Activated CD8-positive, alpha-beta T cell treated with anti-CD3 and anti-CD28 coated beads for 36 hours (primary cell): ENCODE measurements at regions not wholly inside any gene's neighbourhood (a gene's known extent, or its start where the extent isn't known, plus 50 kb on each side); places are given as distances from the start of the nearest gene placed in this dataset.
"Not testable (repeated sequence)": the region's sequence is repeated elsewhere in the genome, so short reads cannot be mapped to it uniquely, and the experiment has no call there.

Experiments
- ATAC-seq: fragments of 200-7000 bp; cut with Tn5 transposase; one replicate; pipeline ENCODE4 v1.10.0; 2021; ENCODE audit warnings: mild to moderate bottlenecking, moderate library complexity
- CTCF ChIA-PET: fragments of 350-600 bp; sonication (Branson Sonifier 250); formaldehyde crosslinking; loops from one replicate; lab custom pipeline; 2021; ENCODE audit warnings: antibody characterized with exemption; lab: Charles Lee
- POLR2A ChIA-PET: fragments of 350-600 bp; sonication (Branson Sonifier 250); formaldehyde crosslinking; loops from one replicate; lab custom pipeline; 2021; ENCODE audit warnings: antibody characterized with exemption; lab: Charles Lee
- DNase-seq: peaks from one replicate; pipeline ENCODE4 v3.0.0-alpha.2; 2020
- H3K27ac Mint-ChIP-seq: one replicate; pipeline ENCODE4 v1.8.0; 2021; ENCODE audit warnings: mild to moderate bottlenecking, mixed read lengths
- H3K27me3 Mint-ChIP-seq: one replicate; pipeline ENCODE4 v1.8.0; 2021; ENCODE audit warnings: mixed read lengths
- H3K36me3 Mint-ChIP-seq: one replicate; pipeline ENCODE4 v1.8.0; 2021; ENCODE audit warnings: low read depth, mixed read lengths
- H3K4me1 Mint-ChIP-seq: one replicate; pipeline ENCODE4 v1.8.0; 2021; ENCODE audit warnings: low read depth, mixed read lengths
- H3K4me3 Mint-ChIP-seq: one replicate; pipeline ENCODE4 v1.8.0; 2021; ENCODE audit warnings: mild to moderate bottlenecking, moderate library complexity, mixed read lengths
- H3K9me3 Mint-ChIP-seq: one replicate; pipeline ENCODE4 v1.8.0; 2021; ENCODE audit warnings: mixed read lengths
- intact Hi-C: fragments of 100-400 bp; cut with micrococcal nuclease; formaldehyde crosslinking; loops from one replicate; pipeline ENCODE4 v1.10.0; 2022
- TF ChIP-seq, protein P1 (sequence below): fragments of 200-600 bp; IDR thresholded peaks from one replicate; pipeline ENCODE4 v1.8.0; 2022; ENCODE audit warnings: antibody characterized with exemption, mild to moderate bottlenecking

DNA sequence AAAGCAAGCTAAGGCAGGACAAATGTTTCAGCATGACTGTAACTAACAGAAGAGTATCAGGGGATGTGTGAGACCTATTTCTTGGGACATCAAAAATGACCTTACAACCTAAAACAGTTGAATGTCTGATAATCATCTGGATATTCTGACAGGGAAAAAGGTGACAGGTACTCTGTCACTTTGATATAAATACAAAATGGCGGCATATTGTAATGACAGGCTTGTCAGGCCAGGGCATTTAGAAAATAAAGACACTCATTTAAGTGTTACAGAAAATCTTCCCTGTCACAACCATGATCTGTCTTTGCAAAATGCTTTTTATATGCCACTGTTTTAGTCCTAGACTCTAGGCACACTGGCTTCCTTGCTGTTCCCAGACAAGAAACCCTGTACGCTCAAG is 1033.3 kb upstream of the FLRT2 start:
- H3K36me3 Mint-ChIP-seq: no peaks in the 10 kb centered on the region

DNA sequence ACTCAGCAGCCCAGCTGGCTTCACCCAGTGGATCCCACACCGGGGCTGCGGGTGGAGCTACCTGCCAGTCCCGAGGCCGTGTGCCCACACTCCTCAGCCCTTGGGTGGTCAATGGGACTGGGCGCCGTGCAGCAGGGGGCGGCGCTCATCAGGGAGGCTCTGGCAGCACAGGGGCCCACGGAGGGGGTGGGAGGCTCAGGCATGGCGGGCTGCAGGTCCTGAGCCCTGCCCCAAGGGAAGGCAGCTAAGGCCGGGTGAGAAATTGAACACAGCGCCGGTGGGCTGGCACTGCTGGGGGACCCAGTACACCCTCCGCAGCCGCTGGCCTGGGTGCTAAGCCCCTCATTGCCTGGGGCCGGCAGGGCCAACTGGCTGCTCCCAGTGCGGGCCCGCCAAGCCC is 1017.1 kb upstream of the FLRT2 start:
- H3K27me3 Mint-ChIP-seq, CTCF ChIA-PET, intact Hi-C loops, DNase-seq, H3K4me3 Mint-ChIP-seq, H3K27ac Mint-ChIP-seq, ATAC-seq, H3K36me3 Mint-ChIP-seq, POLR2A ChIA-PET, H3K4me1 Mint-ChIP-seq: not testable (repeated sequence)
- peaks cover 15% of the 10 kb centered on the region for H3K9me3 Mint-ChIP-seq

More for the DNA sequence above, 1033.3 kb upstream of the FLRT2 start:
- ATAC-seq (no peak), DNase-seq (no peak)
- TF ChIP-seq, protein P1, sequence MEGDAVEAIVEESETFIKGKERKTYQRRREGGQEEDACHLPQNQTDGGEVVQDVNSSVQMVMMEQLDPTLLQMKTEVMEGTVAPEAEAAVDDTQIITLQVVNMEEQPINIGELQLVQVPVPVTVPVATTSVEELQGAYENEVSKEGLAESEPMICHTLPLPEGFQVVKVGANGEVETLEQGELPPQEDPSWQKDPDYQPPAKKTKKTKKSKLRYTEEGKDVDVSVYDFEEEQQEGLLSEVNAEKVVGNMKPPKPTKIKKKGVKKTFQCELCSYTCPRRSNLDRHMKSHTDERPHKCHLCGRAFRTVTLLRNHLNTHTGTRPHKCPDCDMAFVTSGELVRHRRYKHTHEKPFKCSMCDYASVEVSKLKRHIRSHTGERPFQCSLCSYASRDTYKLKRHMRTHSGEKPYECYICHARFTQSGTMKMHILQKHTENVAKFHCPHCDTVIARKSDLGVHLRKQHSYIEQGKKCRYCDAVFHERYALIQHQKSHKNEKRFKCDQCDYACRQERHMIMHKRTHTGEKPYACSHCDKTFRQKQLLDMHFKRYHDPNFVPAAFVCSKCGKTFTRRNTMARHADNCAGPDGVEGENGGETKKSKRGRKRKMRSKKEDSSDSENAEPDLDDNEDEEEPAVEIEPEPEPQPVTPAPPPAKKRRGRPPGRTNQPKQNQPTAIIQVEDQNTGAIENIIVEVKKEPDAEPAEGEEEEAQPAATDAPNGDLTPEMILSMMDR: no peak
- H3K4me3 Mint-ChIP-seq: no peak overlapping the region
- CTCF ChIA-PET: no interaction called here
- intact Hi-C loops: no loop called here
- peaks cover 2% of the 10 kb centered on the region for H3K9me3 Mint-ChIP-seq
- POLR2A ChIA-PET: no interaction called here
- no peaks in the 10 kb centered on the region for H3K4me1 Mint-ChIP-seq
- no peak overlapping the region for H3K27ac Mint-ChIP-seq
- no peaks in the 10 kb centered on the region for H3K27me3 Mint-ChIP-seq

DNA sequence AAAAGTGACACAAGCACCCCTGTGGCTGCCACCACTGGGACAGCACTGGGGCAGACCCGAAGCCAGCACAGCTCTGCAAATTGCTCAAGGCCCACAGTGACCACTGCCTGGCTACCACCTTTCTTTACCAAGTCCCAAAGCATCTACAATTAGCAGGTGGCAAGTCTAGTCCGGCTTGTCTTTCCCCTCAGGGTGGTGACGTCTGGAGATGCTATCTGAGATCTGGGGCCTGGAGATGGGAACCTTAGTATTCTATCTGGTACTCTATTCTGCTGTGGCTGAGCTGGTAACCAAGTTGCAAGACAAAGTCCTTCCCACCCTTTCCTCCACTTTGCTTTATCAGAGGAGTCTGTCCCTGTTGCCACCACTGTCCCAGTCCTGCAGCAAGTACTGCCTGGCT is 1010.1 kb upstream of the FLRT2 start:
- no peaks in the 10 kb centered on the region for H3K4me1 Mint-ChIP-seq
- no peaks in the 10 kb centered on the region for H3K36me3 Mint-ChIP-seq
- TF ChIP-seq, protein P1: no peak
- no peak for ATAC-seq
- ChIA-PET POLR2A (no interaction called here), CTCF (no interaction called here)
- H3K27me3 Mint-ChIP-seq: no peaks in the 10 kb centered on the region
- H3K27ac Mint-ChIP-seq: no peak overlapping the region
- peaks cover 10% of the 10 kb centered on the region for H3K9me3 Mint-ChIP-seq
- no peak overlapping the region for H3K4me3 Mint-ChIP-seq
- DNase-seq: no peak
- intact Hi-C loops: no loop called here

DNA sequence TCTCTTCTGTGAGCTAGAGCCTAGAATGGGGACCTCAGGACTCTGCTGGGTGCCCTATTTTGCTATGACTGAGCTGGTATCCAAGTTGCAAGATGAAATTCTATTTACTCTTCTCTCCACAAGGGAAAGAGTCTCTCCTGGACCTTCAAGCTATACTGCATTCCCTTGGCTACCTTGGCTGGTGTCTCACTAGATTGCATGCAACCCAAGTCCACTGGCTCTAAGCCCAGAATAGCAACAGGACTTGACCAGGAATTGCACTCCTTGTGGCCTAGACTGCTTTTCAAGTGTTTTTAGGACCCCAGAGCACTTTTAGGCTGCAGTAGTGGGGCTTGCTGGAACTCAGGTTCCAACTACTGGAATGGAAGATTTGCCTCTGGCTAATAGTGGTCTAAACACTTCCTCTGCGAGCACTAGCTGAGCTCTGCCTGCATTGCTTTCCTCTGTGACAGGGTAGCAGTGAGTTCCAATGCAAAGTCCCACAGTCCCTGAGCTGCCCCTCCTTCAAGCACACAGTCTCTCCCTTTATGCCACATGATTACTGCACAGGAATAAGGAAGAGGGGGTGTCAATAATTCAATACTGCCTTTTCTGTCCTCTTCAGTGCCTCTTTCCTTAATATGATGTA is 1009.1 kb upstream of the FLRT2 start:
- no peak overlapping the region for H3K4me3 Mint-ChIP-seq
- no peak for ATAC-seq
- ChIA-PET CTCF (no interaction called here), POLR2A (no interaction called here)
- H3K9me3 Mint-ChIP-seq: peaks cover 10% of the 10 kb centered on the region
- intact Hi-C loops: no loop called here
- no peaks in the 10 kb centered on the region for H3K36me3 Mint-ChIP-seq
- no peak for DNase-seq
- H3K27ac Mint-ChIP-seq: no peak overlapping the region
- TF ChIP-seq, protein P1: no peak
- H3K4me1 Mint-ChIP-seq: no peaks in the 10 kb centered on the region
- no peaks in the 10 kb centered on the region for H3K27me3 Mint-ChIP-seq

DNA sequence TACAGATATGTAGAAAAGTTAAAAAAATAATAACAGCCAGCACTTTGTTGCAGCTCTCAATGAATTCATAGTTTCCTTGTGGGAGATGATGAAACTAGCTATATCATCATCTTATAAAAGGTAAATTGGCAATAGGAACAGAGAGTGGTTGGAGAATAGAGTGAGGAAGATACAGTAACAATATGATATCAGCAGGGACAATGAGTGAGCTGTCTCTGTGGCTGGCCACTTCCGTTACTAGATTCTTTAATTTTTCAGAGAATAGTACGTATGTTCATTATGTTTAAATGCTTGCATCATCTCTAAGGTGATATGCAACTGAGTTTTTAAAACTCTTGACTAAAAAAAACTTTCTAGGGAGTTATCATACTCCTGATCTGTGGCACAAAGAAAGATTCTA is 1006.2 kb upstream of the FLRT2 start:
- TF ChIP-seq, protein P1: no peak
- Mint-ChIP-seq H3K27me3 (no peaks in the 10 kb centered on the region), H3K4me3 (no peak overlapping the region), H3K27ac (no peak overlapping the region), H3K9me3 (peaks cover 8% of the 10 kb centered on the region), H3K4me1 (no peaks in the 10 kb centered on the region), H3K36me3 (no peaks in the 10 kb centered on the region)
- ATAC-seq (no peak), DNase-seq (no peak)
- POLR2A ChIA-PET: no interaction called here
- CTCF ChIA-PET: no interaction called here
- intact Hi-C loops: no loop called here
